ENCODE measurements at regions not wholly inside any gene's neighbourhood (a gene's known extent, or its start where the extent isn't known, plus 50 kb on each side); places are given as distances from the start of the nearest gene placed in this dataset.

DNA sequence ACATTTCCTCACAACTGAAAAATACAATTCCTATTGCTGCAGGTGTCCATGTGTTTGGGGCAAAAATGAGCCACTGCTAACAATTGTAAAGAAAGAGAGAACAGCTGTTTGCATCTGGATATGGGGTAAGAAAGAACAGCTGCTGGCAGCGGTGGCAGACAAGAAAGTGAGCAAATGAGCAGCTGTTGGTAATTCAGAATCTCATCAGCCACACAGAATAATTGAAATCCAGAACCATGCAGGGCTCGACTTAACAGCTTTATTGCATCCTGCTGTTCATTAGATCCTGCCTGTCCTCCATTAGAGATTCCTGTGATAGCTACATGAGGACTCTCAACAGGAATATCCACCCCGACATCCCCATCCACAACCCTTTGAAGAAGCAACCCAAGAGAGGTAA, 62.5 kb upstream of the TSPAN8 start:
- Histone ChIP-seq H3K79me2 (ENCODE audit: low read length) (no peaks in the 10 kb centered on the region), H3K27ac (ENCODE audit: low read length) (no peak overlapping the region), H3K4me2 (ENCODE audit: low read length) (no peak overlapping the region), H4K20me1 (ENCODE audit: low read length) (no peaks in the 10 kb centered on the region), H3K9me3 (ENCODE audit: low read length) (no peaks in the 10 kb centered on the region), H3K4me3 (ENCODE audit: low read length) (no peak overlapping the region), H3F3A (ENCODE audit: low read length, unreplicated experiment) (no peaks in the 10 kb centered on the region), H2AFZ (ENCODE audit: low read length) (no peak overlapping the region), H3K36me3 (ENCODE audit: low read depth, low read length) (no peaks in the 10 kb centered on the region), H3K27me3 (ENCODE audit: low read length) (no peaks in the 10 kb centered on the region), H3K4me1 (ENCODE audit: insufficient read depth, low read length) (no peaks in the 10 kb centered on the region), H3K9me2 (replicated peaks; ENCODE audit: low read length) (no peaks in the 10 kb centered on the region), H3K9ac (ENCODE audit: low read length) (no peak overlapping the region)
- ATAC-seq, result no peak
- TF ChIP-seq EZH2 (IDR thresholded peaks at IDR 0.05; ENCODE audit: low read length, unreplicated experiment), result no peak
- no peak for TF ChIP-seq EZH2phosphoT487 (IDR thresholded peaks at IDR 0.05; ENCODE audit: borderline replicate concordance, low read length)
- TF ChIP-seq, protein P1, sequence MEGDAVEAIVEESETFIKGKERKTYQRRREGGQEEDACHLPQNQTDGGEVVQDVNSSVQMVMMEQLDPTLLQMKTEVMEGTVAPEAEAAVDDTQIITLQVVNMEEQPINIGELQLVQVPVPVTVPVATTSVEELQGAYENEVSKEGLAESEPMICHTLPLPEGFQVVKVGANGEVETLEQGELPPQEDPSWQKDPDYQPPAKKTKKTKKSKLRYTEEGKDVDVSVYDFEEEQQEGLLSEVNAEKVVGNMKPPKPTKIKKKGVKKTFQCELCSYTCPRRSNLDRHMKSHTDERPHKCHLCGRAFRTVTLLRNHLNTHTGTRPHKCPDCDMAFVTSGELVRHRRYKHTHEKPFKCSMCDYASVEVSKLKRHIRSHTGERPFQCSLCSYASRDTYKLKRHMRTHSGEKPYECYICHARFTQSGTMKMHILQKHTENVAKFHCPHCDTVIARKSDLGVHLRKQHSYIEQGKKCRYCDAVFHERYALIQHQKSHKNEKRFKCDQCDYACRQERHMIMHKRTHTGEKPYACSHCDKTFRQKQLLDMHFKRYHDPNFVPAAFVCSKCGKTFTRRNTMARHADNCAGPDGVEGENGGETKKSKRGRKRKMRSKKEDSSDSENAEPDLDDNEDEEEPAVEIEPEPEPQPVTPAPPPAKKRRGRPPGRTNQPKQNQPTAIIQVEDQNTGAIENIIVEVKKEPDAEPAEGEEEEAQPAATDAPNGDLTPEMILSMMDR (conservative IDR thresholded peaks at IDR 0.05; ENCODE audit: low read depth, low read length), result no peak
- no peak for DNase-seq
- intact Hi-C loops (cut with micrococcal nuclease), result no loop called here
- BruUV-seq (replicated peaks), result no TSS peak
- CTCF ChIA-PET, result no interaction called here
- POLR2A ChIA-PET (ENCODE audit: unreplicated experiment), result no interaction called here

DNA sequence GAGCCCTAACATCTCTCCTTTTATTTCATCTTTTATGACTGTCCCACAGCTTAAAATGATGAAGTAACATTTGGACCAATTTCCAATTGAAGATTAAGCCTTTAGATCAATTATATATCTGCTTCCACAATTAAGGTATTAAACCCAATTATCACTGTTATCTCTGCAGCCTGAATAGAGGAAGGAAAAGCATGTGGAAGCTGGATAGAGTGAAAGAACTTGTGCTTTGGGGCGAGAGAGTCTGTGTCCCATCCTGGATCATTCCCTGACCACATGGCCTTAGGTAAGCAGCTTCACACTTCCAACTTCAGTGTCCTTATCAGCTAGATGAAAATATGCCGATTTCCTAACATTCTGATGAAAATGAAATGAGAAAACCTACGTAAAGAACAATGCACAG, 61.4 kb upstream of the TSPAN8 start:
- intact Hi-C loops (cut with micrococcal nuclease), result loop anchor here (10.0 kb wide), 1 partner anchor 416 kb away; no protein-coding TSS in a partner anchor

DNA sequence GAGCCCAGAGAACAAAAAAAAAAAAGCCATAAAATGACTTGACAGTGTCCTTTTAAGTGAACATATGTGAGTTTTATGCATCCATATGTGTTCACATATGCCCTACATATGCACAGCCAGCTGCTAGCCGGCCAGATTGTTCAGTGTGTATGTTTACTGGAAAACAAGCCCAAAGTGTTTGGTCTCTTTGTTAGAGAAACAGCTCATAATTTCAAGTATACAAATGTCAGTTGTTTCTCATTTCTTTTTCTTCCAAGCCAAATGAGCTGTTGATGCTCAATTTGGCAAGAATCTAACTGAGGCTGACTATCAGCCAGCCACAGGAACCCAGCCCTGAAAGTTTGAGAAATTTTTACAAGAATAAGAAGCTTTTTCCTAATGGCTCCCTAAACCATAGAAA, 60.8 kb upstream of the TSPAN8 start:
- Histone ChIP-seq H3K4me3 (ENCODE audit: low read length) (no peak overlapping the region), H2AFZ (ENCODE audit: low read length) (no peak overlapping the region), H3K9me3 (ENCODE audit: low read length) (no peaks in the 10 kb centered on the region), H3K4me1 (ENCODE audit: insufficient read depth, low read length) (no peaks in the 10 kb centered on the region), H3K27me3 (ENCODE audit: low read length) (no peaks in the 10 kb centered on the region), H4K20me1 (ENCODE audit: low read length) (no peaks in the 10 kb centered on the region), H3K9me2 (replicated peaks; ENCODE audit: low read length) (no peaks in the 10 kb centered on the region), H3K4me2 (ENCODE audit: low read length) (no peak overlapping the region), H3K79me2 (ENCODE audit: low read length) (no peaks in the 10 kb centered on the region), H3K27ac (ENCODE audit: low read length) (no peak overlapping the region), H3K36me3 (ENCODE audit: low read depth, low read length) (no peaks in the 10 kb centered on the region), H3K9ac (ENCODE audit: low read length) (no peak overlapping the region), H3F3A (ENCODE audit: low read length, unreplicated experiment) (no peaks in the 10 kb centered on the region)
- ChIA-PET POLR2A (ENCODE audit: unreplicated experiment) (no interaction called here), CTCF (interaction anchor here (0.7 to 1.1 kb wide), 2 partner anchors 151 to 174 kb away, joined by 3 to 4 read pairs; no protein-coding TSS in a partner anchor)
- DNase-seq (no peak), ATAC-seq (no peak)
- TF ChIP-seq EZH2phosphoT487 (IDR thresholded peaks at IDR 0.05; ENCODE audit: borderline replicate concordance, low read length) (no peak), EZH2 (IDR thresholded peaks at IDR 0.05; ENCODE audit: low read length, unreplicated experiment) (no peak)
- TF ChIP-seq, protein P1 (conservative IDR thresholded peaks at IDR 0.05; ENCODE audit: low read depth, low read length), result no peak
- intact Hi-C loops (cut with micrococcal nuclease), result loop anchor here (10.0 kb wide), 1 partner anchor 416 kb away; no protein-coding TSS in a partner anchor
- BruUV-seq (replicated peaks), result no TSS peak

More for the DNA sequence above, 61.4 kb upstream of the TSPAN8 start:
- H2AFZ ChIP-seq (ENCODE audit: low read length), result no peak overlapping the region
- no peak overlapping the region for H3K9ac ChIP-seq (ENCODE audit: low read length)
- H3K79me2 ChIP-seq (ENCODE audit: low read length), result no peaks in the 10 kb centered on the region
- no peak overlapping the region for H3K27ac ChIP-seq (ENCODE audit: low read length)
- ATAC-seq (no peak), DNase-seq (no peak)
- no peaks in the 10 kb centered on the region for H3K9me3 ChIP-seq (ENCODE audit: low read length)
- ChIA-PET POLR2A (ENCODE audit: unreplicated experiment) (no interaction called here), CTCF (interaction anchor here (1.1 kb wide), 1 partner anchor 173 kb away, joined by 4 read pairs; no protein-coding TSS in a partner anchor)
- no peaks in the 10 kb centered on the region for H3K36me3 ChIP-seq (ENCODE audit: low read depth, low read length)
- no peaks in the 10 kb centered on the region for H3K4me1 ChIP-seq (ENCODE audit: insufficient read depth, low read length)
- no peaks in the 10 kb centered on the region for H3K9me2 ChIP-seq (replicated peaks; ENCODE audit: low read length)
- no peak overlapping the region for H3K4me2 ChIP-seq (ENCODE audit: low read length)
- no peaks in the 10 kb centered on the region for H4K20me1 ChIP-seq (ENCODE audit: low read length)
- H3K27me3 ChIP-seq (ENCODE audit: low read length), result no peaks in the 10 kb centered on the region
- no peak for TF ChIP-seq EZH2 (IDR thresholded peaks at IDR 0.05; ENCODE audit: low read length, unreplicated experiment)
- TF ChIP-seq, protein P1 (conservative IDR thresholded peaks at IDR 0.05; ENCODE audit: low read depth, low read length), result no peak
- no peak for TF ChIP-seq EZH2phosphoT487 (IDR thresholded peaks at IDR 0.05; ENCODE audit: borderline replicate concordance, low read length)
- H3F3A ChIP-seq (ENCODE audit: low read length, unreplicated experiment), result no peaks in the 10 kb centered on the region
- no TSS peak for BruUV-seq (replicated peaks)
- no peak overlapping the region for H3K4me3 ChIP-seq (ENCODE audit: low read length)

Measured in PC-3 (cell line).